Adrenal gland (tissue), 9 donors: ENCODE measurements at regions not wholly inside any gene's neighbourhood (a gene's known extent, or its start where the extent isn't known, plus 50 kb on each side); places are given as distances from the start of the nearest gene placed in this dataset.

Source experiments
- DNase-seq, 7 donors: peaks; one replicate each; pipeline ENCODE4 v3.0.0-alpha.2; 2019 to 2020
- H3K27ac ChIP-seq, 5 donors: fragments of 200-600 bp; sonication (generic) in 4 of 5; 1 replicate in 3 of 5; 2 replicates in 2 of 5; pipeline versions ENCODE4 v1.5.1 to v1.8.0; 2016 to 2020; ENCODE audit warnings: mild to moderate bottlenecking in 1 of 5
- H3K27me3 ChIP-seq: fragments of 200-600 bp; 2 replicates; pipeline ENCODE4 v1.8.0; 2021
- H3K36me3 ChIP-seq, 2 donors: fragments of 200-600 bp; replicated peaks in 1 of 2; 1 replicate in 1 of 2; 2 replicates in 1 of 2; pipeline versions ENCODE4 v1.5.1 to v1.8.0; 2018 to 2022
- H3K4me1 ChIP-seq, 2 donors: fragments of 200-600 bp; replicated peaks in 1 of 2; 1 replicate in 1 of 2; 2 replicates in 1 of 2; pipeline versions ENCODE4 v1.5.1 to v1.8.0; 2018 to 2021
- H3K4me3 ChIP-seq, 4 donors: fragments of 200-600 bp; sonication (generic) in 3 of 4; one replicate each; pipeline ENCODE4 v1.5.1; 2016 to 2018
- H3K9me3 ChIP-seq, 3 donors: fragments of 200-600 bp; sonication (generic) in 1 of 3; replicated peaks in 1 of 3; 1 replicate in 2 of 3; 2 replicates in 1 of 3; pipeline versions ENCODE4 v1.5.1 to v1.8.0; 2016 to 2021
- POLR2A ChIP-seq, 2 donors: fragments of 450-650 bp; IDR thresholded peaks; one replicate each; pipeline ENCODE4 v1.6.1; 2017; ENCODE audit warnings: antibody characterized with exemption in 2 of 2, mild to moderate bottlenecking in 2 of 2, moderate library complexity in 1 of 2
- WGBS, 4 donors: extraction: QIAGEN DNeasy Blood & Tissue Kit in 2 of 4; methylation state at CpG; one replicate each; pipeline versions ENCODE4 v1.1.5 to v1.1.7; 2013 to 2017; 5-methylcytosine and 5-hydroxymethylcytosine counted together
- intact Hi-C, 2 donors: fragments of 100-400 bp; cut with DNase I; formaldehyde crosslinking; loops; one replicate each; pipeline versions ENCODE4 v1.14.1 to v1.15.0; 2022 to 2023
- TF ChIP-seq, protein P1 (sequence below), 6 experiments: fragments of 450-650 bp in 4 of 6; fragments of 200-600 bp in 2 of 6; sonication (generic) in 1 of 6; IDR thresholded peaks; 1 replicate in 5 of 6; 2 replicates in 1 of 6; pipeline versions ENCODE4 v1.5.1 to v1.8.0; 2016 to 2021; ENCODE audit warnings: antibody characterized with exemption in 6 of 6, mild to moderate bottlenecking in 2 of 6, moderate library complexity in 1 of 6
- donor health status: healthy with polysubstance abuse.
- donor health status: Bipolar disorder and iron deficiency.
- donor health status: DM: yes; HTN: yes; CAD: no.
- donor health status: DM: no; HTN: no; CAD: no.
- donor health status: DM: no; HTN: no; CAD: no.

DNA sequence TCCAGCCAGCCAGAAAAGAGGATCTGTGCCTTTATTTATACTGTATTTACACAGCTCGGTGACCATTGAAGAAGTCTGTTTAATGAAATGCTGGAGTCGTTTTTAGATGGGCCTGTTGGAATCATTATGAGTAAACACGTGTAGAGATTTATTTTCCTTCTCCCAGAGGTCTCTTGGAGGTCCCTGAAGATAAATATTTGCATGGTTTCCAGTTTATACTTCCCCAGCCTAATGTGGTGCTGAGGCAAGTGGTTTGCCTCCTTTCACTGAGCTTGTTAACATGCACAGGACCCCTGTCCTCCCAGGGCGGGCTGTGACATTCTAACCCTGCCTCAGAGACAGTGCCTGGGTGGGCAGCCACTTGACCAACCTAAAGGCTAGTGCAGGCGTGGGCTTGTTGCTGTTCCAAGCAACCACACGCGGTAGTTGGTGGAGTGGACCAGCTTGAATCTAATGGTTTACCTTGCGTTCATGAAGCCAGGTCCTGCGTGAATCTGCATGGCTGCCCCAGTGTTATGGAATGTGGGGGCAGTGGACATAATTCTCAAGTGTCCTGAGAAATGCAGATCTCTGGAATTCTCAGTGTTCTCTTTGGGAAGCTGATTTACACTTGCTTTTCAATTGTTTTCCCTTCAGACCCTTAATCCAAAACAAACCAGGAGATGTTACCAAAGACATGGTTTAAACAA, 130.2 kb upstream of the DLX2 start:
- TF ChIP-seq, protein P1, sequence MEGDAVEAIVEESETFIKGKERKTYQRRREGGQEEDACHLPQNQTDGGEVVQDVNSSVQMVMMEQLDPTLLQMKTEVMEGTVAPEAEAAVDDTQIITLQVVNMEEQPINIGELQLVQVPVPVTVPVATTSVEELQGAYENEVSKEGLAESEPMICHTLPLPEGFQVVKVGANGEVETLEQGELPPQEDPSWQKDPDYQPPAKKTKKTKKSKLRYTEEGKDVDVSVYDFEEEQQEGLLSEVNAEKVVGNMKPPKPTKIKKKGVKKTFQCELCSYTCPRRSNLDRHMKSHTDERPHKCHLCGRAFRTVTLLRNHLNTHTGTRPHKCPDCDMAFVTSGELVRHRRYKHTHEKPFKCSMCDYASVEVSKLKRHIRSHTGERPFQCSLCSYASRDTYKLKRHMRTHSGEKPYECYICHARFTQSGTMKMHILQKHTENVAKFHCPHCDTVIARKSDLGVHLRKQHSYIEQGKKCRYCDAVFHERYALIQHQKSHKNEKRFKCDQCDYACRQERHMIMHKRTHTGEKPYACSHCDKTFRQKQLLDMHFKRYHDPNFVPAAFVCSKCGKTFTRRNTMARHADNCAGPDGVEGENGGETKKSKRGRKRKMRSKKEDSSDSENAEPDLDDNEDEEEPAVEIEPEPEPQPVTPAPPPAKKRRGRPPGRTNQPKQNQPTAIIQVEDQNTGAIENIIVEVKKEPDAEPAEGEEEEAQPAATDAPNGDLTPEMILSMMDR (IDR thresholded peaks at IDR 0.05): no peak
- no peak for TF ChIP-seq POLR2A (IDR thresholded peaks at IDR 0.05)
- H3K4me1 ChIP-seq: peaks cover 10 to 11% of the 10 kb centered on the region in 2 donors
- intact Hi-C loops: no loop called here
- H3K27me3 ChIP-seq: peaks cover 18% of the 10 kb centered on the region
- H3K36me3 ChIP-seq: no peaks in the 10 kb centered on the region
- DNase-seq: no peak
- H3K9me3 ChIP-seq: no peaks in the 10 kb centered on the region
- 49 to 81% (median 78%) methylated on average over 4 to 9 of the region's 9 CpGs for WGBS, 4 donors
- H3K4me3 ChIP-seq: no peak overlapping the region
- H3K27ac ChIP-seq: no peak overlapping the region

DNA sequence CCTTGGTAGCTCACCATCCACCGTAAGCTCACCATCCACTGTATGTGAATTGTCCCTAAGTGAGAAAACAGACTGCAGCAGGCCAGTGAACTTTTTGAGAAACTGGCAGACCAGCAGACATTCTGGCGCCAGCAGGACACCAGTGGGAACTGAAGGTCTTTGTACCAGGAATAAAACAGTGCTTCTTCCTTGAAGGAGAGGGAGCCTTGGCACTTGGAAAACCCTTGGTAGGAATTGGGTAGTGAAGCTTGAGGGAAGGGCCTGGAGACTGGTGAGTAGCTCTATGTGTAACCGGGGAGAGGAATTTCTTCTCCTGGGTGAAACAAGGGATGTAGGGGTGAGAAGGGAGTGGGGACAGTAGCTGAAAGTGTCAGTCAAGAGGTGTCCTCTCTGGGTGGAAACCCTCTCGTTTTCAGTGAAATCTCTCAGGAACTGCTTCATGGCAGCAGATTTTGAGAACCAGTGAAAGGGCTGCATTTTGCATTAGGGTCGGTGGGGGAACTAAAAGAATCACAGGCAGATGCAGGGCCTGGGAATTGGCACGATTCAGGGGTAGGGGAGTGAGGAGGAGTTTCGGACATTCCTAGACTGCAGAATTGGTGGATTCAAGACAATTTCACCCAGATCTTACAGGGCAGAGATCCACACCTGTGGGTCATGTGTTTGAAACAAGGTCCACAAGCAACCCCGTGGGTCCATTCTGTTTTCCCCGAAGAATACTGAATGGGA, 131.5 kb upstream of the DLX2 start:
- WGBS, 4 donors: 61 to 71% (median 66%) methylated on average over 9 of the region's 9 CpGs
- H3K4me1 ChIP-seq: peaks cover 10 to 11% of the 10 kb centered on the region in 2 donors
- H3K27ac ChIP-seq: no peak overlapping the region
- peak overlapping the region in 1 of 4 donors; percentile 52 for H3K4me3 ChIP-seq
- DNase-seq: no peak
- intact Hi-C loops: no loop called here
- H3K9me3 ChIP-seq: no peaks in the 10 kb centered on the region
- peaks cover 22% of the 10 kb centered on the region for H3K27me3 ChIP-seq
- TF ChIP-seq, protein P1 (IDR thresholded peaks at IDR 0.05): no peak
- TF ChIP-seq POLR2A (IDR thresholded peaks at IDR 0.05): no peak
- no peaks in the 10 kb centered on the region for H3K36me3 ChIP-seq

DNA sequence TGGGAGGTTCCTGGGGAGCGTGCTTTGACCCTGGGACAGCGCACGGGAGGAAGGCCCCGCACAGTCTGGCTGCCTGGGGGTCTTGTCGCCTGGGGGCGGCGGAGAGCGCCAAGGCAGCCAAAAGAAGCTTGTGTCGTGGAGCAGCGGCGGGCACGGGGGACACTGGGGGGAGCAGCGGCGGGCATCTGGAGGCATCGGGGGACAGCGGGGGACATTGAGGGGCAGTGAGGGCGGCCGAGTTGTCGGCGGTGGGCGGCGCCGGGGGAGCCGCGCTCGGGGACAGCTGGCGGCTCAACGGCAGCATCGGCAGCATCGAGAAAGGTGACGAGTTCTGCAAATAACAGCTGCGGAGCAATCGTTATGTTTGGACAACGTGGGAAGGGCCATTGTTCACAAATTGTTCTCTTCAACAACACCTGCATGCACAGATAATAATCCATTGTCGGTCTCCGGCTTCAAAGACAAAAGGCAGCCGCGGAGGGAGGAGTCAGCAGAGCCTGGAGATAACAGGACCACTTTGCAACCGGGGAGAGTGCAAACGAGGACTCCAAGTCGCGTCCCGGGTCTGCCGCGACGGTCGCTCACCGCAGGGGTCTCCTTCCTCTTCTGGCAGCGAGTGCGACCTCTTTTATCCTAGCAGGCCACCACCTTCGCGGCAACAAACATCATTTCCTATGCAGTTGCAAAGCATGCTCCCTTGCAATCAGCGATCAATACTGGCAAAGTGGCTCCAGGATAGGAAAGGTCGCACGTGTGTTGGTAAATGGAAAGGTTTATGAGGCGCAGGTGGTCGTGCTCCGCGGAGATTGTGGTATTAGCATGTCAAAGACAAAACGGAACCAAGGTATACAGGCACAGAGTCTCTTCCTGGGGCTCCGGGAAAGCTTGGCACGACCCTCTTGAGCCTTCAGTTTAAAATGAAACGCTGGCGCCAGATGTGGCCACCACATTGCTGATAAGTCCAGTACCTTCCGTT, 132.3 kb upstream of the DLX2 start:
- DNase-seq: peak in 1 of 7 donors; percentile 18
- Histone ChIP-seq H3K27ac (no peak overlapping the region), H3K36me3 (no peaks in the 10 kb centered on the region), H3K4me1 (peaks cover 10 to 11% of the 10 kb centered on the region in 2 donors), H3K27me3 (peaks cover 22% of the 10 kb centered on the region), H3K4me3 (peak overlapping the region in 1 of 4 donors; percentile 52), H3K9me3 (no peaks in the 10 kb centered on the region)
- intact Hi-C loops: no loop called here
- WGBS, 4 donors: 4 to 9% (median 6%) methylated on average over 34 to 65 of the region's 65 CpGs
- no peak for TF ChIP-seq POLR2A (IDR thresholded peaks at IDR 0.05)
- TF ChIP-seq, protein P1 (IDR thresholded peaks at IDR 0.05): no peak
